Tibial nerve (tissue), 4 donors: ENCODE measurements at regions not wholly inside any gene's neighbourhood (a gene's known extent, or its start where the extent isn't known, plus 50 kb on each side); places are given as distances from the start of the nearest gene placed in this dataset.

Experiments
- DNase-seq, 2 donors: peaks; one replicate each; pipeline ENCODE4 v3.0.0-alpha.2; 2019; ENCODE audit warnings: low spot score in 2 of 2
- H3K27ac ChIP-seq, 4 donors: fragments of 200-600 bp; sonication (generic) in 3 of 4; one replicate each; pipeline ENCODE4 v1.5.1; 2017 to 2019; ENCODE audit warnings: mild to moderate bottlenecking in 1 of 4
- H3K27me3 ChIP-seq, 2 donors: fragments of 200-600 bp; sonication (generic) in 1 of 2; one replicate each; pipeline versions ENCODE4 v1.5.1 to v1.6.0; 2017 to 2019
- H3K36me3 ChIP-seq, 3 donors: fragments of 200-600 bp; sonication (generic); one replicate each; pipeline ENCODE4 v1.5.1; 2018 to 2019
- H3K4me1 ChIP-seq, 4 donors: fragments of 200-600 bp; sonication (generic) in 3 of 4; one replicate each; pipeline ENCODE4 v1.5.1; 2017 to 2019
- H3K4me3 ChIP-seq, 4 donors: fragments of 200-600 bp; sonication (generic) in 3 of 4; one replicate each; pipeline ENCODE4 v1.5.1; 2017 to 2019; ENCODE audit warnings: mild to moderate bottlenecking in 1 of 4, moderate library complexity in 1 of 4
- H3K9me3 ChIP-seq, 4 donors: fragments of 200-600 bp; sonication (generic) in 3 of 4; one replicate each; pipeline ENCODE4 v1.5.1; 2017 to 2019
- CTCF ChIP-seq, 5 experiments: fragments of 200-600 bp in 3 of 5; fragments of 450-650 bp in 2 of 5; sonication (generic) in 3 of 5; IDR thresholded peaks; one replicate each; pipeline ENCODE4 v1.5.1; 2016 to 2019; ENCODE audit warnings: antibody characterized with exemption in 5 of 5, mild to moderate bottlenecking in 3 of 5, moderate library complexity in 2 of 5
- EP300 ChIP-seq, 2 donors: sonication (generic); formaldehyde crosslinking; IDR thresholded peaks; one replicate each; pipeline ENCODE4 v1.6.1; 2017; ENCODE audit warnings: antibody characterized with exemption in 2 of 2, mild to moderate bottlenecking in 1 of 2
- POLR2A ChIP-seq, 2 donors: fragments of 450-650 bp; IDR thresholded peaks; one replicate each; pipeline ENCODE4 v1.6.1; 2017; ENCODE audit warnings: antibody characterized with exemption in 2 of 2, mild to moderate bottlenecking in 2 of 2, moderate library complexity in 2 of 2
- WGBS, 2 donors: methylation state at CpG; one replicate each; pipeline ENCODE4 v1.1.5; 2018; 5-methylcytosine and 5-hydroxymethylcytosine counted together

DNA sequence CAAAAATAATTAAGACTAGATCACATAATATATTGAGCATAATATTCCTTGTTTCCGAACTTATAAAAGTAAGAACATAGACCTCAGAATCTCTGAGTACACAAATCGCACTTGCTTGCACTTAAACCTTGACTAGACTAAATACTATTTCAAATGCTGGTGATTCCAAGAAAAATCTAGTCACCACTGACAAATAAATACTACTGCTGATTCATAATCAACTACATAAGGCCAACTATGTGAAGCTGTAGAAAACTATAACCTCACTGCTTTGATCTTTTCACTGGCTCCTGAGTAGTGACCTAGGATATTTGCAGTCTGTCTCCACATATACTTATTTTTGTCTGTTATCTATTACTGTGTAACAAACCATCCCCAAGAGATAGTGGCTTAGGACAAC, 245.4 kb downstream of the DIO2 start:
- Histone ChIP-seq H3K4me3 (no peak overlapping the region), H3K27me3 (no peaks in the 10 kb centered on the region), H3K4me1 (no peaks in the 10 kb centered on the region), H3K9me3 (peaks cover 0 to 4% (median 0%) of the 10 kb centered on the region in 4 donors), H3K36me3 (no peaks in the 10 kb centered on the region), H3K27ac (no peak overlapping the region)
- DNase-seq = no peak
- WGBS, 2 donors = 95 to 96% methylated on average over 2 of the region's 2 CpGs
- TF ChIP-seq EP300 (IDR thresholded peaks at IDR 0.05) = no peak
- no peak for TF ChIP-seq POLR2A (IDR thresholded peaks at IDR 0.05)
- TF ChIP-seq CTCF (IDR thresholded peaks at IDR 0.05) = no peak

- 74 to 84% methylated on average over 2 of the region's 2 CpGs for WGBS, 2 donors
- peaks cover 0 to 17% (median 0%) of the 10 kb centered on the region in 4 donors for H3K9me3 ChIP-seq
- no peaks in the 10 kb centered on the region for H3K36me3 ChIP-seq
- H3K27me3 ChIP-seq = no peaks in the 10 kb centered on the region
- no peak for DNase-seq
- no peak for TF ChIP-seq CTCF (IDR thresholded peaks at IDR 0.05)
- no peak for TF ChIP-seq EP300 (IDR thresholded peaks at IDR 0.05)
- no peak for TF ChIP-seq POLR2A (IDR thresholded peaks at IDR 0.05)
- H3K4me3 ChIP-seq = no peak overlapping the region
- no peak overlapping the region for H3K27ac ChIP-seq
- H3K4me1 ChIP-seq = no peaks in the 10 kb centered on the region
These were observed 250.1 kb downstream of the DIO2 start for GRCh38 chr14:79961197-79961596.

- no peak overlapping the region for H3K4me3 ChIP-seq
- 89 to 92% methylated on average over 3 of the region's 3 CpGs for WGBS, 2 donors
- H3K36me3 ChIP-seq = no peaks in the 10 kb centered on the region
- no peaks in the 10 kb centered on the region for H3K4me1 ChIP-seq
- DNase-seq = no peak
- H3K27ac ChIP-seq = no peak overlapping the region
- H3K9me3 ChIP-seq = peaks cover 0 to 25% (median 1%) of the 10 kb centered on the region in 4 donors
- no peaks in the 10 kb centered on the region for H3K27me3 ChIP-seq
- TF ChIP-seq CTCF (IDR thresholded peaks at IDR 0.05) (no peak), EP300 (IDR thresholded peaks at IDR 0.05) (no peak), POLR2A (IDR thresholded peaks at IDR 0.05) (no peak)
These were observed 251.0 kb downstream of the DIO2 start for GRCh38 chr14:79960288-79960687.

DNA sequence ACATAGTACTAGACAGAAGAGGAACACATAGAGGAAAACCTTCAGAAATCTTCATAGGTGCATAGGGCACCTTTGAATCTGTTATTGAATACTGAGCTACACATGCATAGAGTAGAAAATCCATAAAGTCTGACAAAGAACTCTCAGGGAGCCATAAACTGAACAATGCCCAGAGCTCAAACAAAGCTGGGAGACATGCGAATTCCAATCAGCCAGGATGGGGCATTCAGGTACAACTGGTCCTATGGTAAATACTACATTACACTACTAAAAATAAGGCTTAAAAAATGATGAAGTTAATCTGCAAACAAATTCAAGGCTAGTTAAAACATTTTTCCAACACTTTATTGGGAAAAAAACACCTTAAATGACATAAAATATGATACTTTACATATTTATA, 259.7 kb downstream of the DIO2 start:
- H3K4me3 ChIP-seq = no peak overlapping the region
- TF ChIP-seq EP300 (IDR thresholded peaks at IDR 0.05) (no peak), POLR2A (IDR thresholded peaks at IDR 0.05) (no peak), CTCF (IDR thresholded peaks at IDR 0.05) (no peak)
- peaks cover 0 to 34% (median 3%) of the 10 kb centered on the region in 4 donors for H3K9me3 ChIP-seq
- H3K27ac ChIP-seq = no peak overlapping the region
- no peaks in the 10 kb centered on the region for H3K27me3 ChIP-seq
- 88 to 92% methylated on average over 1 of the region's 1 CpG for WGBS, 2 donors
- no peak for DNase-seq
- H3K36me3 ChIP-seq = no peaks in the 10 kb centered on the region
- H3K4me1 ChIP-seq = no peaks in the 10 kb centered on the region

GRCh38 chr14:79949906-79950305, 261.4 kb downstream of the DIO2 start:
- H3K27me3 ChIP-seq = no peaks in the 10 kb centered on the region
- no peak for DNase-seq
- H3K9me3 ChIP-seq = peaks cover 0 to 17% (median 0%) of the 10 kb centered on the region in 4 donors
- no peak overlapping the region for H3K27ac ChIP-seq
- H3K4me3 ChIP-seq = no peak overlapping the region
- TF ChIP-seq EP300 (IDR thresholded peaks at IDR 0.05) (no peak), POLR2A (IDR thresholded peaks at IDR 0.05) (no peak), CTCF (IDR thresholded peaks at IDR 0.05) (no peak)
- no peaks in the 10 kb centered on the region for H3K36me3 ChIP-seq
- no peaks in the 10 kb centered on the region for H3K4me1 ChIP-seq
